NCI-H2029 (cell line): ENCODE measurements at regions not wholly inside any gene's neighbourhood (a gene's known extent, or its start where the extent isn't known, plus 50 kb on each side); places are given as distances from the start of the nearest gene placed in this dataset.
"Not testable (repeated sequence)": the region's sequence is repeated elsewhere in the genome, so short reads cannot be mapped to it uniquely, and the experiment has no call there.

Experiments used
- DNase-seq: peaks from one replicate; lab custom pipeline; 2025; lab: John Stamatoyannopoulos, UW

GRCh38 chr6:113047148-113047547 lies 700.0 kb downstream of the RFPL4B start:
- no peak for DNase-seq

DNA sequence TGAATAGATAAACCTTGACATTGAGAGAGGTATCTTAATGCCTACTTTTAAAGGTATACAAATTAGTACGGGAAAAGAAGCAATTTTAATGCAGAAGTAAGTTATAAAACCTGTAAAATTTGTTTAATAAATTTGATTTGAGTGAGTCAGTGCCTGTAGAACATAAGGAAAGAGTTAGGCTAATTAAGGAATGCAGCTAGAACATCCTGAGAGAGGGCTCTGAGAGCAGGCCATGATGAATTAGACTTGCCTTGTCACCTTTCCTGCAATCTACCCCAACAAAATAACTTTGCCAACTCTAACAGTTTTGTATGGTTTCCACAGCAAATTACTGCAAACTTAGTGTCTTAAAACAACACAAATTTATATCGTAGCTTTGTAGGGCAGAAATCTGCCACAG lies 700.8 kb downstream of the RFPL4B start:
- no peak for DNase-seq

- no peak for DNase-seq
These were observed 701.6 kb downstream of the RFPL4B start for GRCh38 chr6:113048741-113049140.

DNA sequence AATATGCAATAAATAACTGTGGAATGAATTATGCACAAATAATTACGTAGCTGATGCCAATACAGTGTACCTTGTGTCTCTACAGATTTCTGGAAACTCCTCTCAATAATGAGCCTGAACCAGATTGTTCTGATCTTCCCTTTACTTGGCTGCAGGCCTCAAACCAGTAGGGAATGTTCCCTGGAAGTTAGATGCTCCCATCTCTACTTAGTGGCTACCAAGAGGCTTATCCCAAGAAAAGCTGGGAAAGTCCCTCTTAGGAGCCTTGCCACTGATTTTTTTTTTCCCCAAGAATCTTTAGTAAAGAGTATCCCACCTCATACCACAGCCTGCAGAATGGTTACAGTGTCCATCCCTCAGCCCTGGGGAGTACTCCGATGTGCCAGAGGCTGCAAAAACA lies 702.1 kb downstream of the RFPL4B start:
- DNase-seq, result no peak

DNA sequence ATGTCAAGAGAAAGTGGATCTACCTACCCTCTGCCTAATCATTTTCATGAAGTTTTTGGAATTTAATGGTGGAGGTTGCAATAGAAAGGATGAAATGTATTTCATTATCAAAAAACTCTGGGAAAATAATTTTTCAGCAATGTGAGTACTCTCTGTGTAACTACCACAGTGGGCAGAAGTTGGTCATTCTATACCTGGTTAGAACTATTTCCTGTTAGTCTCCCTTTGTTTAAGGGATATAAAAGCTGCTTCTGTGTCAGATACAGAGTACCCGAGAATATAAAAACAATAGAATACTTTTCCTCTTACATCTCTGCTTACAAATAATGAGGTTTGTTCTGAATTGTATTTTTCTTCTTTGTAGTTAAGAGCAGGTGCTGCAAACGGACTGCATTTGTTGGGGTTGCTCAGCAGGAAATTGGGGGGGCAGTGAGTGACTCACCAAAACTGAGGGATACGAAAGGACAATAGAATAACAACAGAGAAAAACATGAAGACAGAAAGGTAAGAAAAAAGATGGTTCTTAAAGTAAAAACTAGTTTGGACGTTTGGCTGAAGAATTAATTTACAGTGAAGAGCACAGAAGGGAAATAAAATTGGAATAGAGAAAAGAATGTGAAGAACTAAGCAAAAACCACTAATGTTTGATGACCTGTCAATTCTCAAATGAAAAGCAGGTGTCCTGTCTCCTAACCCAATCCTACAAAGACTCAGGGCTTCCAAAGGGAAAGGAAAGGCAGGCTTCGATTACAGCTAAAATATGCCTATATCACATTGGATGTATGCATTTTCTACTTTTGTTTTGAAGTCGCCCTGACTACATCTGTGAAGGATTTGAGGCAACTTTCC lies 703.1 kb downstream of the RFPL4B start:
- no peak for DNase-seq

DNA sequence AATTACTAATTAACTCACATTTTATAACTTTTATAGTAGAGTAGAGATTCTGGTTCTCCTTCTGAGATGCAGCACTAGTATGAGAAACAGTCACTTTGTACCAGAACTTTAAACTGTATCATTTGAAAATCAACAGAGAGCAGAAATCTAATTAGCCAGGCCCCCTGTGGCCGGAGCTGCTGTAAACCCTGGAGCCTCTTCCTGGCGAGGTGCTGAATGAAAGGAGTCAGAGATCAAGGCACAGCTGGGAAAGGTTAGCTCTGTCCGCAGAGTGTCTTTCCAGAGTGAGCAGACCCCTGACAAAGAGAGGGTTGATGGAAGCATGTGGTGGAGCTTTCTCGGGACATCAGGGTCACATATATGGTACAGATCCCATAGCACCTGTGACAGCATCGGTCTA lies 703.8 kb downstream of the RFPL4B start:
- no peak for DNase-seq

DNA sequence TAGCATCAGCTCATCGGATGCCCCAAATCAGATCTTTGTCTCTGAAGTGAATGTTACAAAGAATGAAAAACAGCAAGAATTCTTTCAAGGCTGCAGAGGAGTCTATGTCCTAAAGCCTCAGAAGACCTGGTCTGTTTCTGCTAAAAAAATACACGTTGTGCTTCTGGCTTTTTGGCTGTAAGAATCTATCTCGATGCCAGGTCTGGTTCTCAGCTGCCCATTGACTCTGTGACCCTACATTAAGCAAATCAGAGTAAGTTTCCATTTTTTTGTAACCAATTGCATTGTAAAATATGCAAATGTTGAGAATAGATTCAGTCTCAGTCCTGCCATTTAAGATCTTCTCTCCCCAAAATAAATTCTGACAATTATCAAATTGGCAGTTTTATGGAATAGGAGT lies 705.4 kb downstream of the RFPL4B start:
- DNase-seq, result no peak

GRCh38 chr6:113055061-113055460 lies 707.9 kb downstream of the RFPL4B start:
- no peak for DNase-seq

GRCh38 chr6:113055998-113056397 lies 708.9 kb downstream of the RFPL4B start:
- DNase-seq, result no peak

GRCh38 chr6:113057567-113058053 lies 710.5 kb downstream of the RFPL4B start:
- DNase-seq, result no peak

DNA sequence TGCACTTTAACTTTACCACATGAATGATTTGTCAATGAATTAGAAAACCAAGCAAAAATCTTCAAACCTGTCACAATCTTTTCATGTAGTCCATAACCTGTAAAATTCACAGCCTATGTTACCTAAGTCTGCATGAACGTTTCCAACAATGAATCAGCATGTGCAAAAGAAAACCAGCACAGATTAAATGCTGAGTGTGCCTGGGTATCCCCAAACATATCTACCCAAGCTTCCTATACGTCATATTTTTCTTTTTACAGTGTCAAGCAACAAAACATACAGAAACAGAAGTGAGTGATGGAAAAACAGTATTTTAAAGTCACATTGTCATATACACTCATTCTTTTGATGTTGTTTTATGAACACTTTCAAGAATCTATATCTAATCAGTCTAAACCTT lies 713.5 kb downstream of the RFPL4B start:
- no peak for DNase-seq

DNA sequence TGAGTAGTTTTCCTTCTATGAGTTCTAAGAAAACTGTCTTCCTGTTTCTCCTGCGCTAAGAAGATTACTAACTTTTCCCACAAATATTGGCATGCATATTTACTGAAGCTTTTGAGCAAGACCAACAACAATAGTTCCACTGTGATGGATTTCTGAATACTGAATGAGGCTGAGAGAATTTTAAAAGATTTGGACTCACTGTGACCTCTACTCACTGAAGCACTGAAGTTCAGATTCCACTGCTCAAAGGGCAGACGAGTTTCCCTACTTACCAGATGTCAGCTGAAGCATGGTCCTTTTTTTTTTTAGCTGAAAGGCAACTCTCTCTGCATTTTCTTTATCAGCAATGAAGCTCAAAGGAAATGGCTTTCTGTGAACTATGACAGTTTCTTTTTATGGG lies 718.5 kb downstream of the RFPL4B start:
- no peak for DNase-seq

GRCh38 chr6:113067612-113068275 lies 720.6 kb downstream of the RFPL4B start:
- DNase-seq, result no peak

- DNase-seq, result no peak
These were observed 721.4 kb downstream of the RFPL4B start for GRCh38 chr6:113068570-113068969.

DNA sequence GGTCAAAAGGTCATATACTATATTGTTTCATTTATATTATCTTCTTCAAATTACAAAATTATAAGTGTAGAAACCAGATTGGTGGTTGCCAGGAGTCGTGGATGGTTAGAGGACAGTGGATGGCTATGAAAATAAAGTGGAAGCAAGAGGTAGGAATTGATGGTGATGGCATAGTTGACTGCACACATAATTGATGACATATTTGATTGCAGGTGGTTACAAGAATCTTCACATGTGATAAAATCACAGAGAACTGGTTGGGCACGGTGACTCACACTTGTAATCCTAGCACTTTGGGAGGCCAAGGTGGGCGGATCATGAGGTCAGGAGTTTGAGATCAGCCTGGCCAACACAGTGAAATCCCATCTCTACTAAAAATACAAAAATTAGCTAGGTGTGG lies 723.6 kb downstream of the RFPL4B start:
- not testable (repeated sequence) for DNase-seq

DNA sequence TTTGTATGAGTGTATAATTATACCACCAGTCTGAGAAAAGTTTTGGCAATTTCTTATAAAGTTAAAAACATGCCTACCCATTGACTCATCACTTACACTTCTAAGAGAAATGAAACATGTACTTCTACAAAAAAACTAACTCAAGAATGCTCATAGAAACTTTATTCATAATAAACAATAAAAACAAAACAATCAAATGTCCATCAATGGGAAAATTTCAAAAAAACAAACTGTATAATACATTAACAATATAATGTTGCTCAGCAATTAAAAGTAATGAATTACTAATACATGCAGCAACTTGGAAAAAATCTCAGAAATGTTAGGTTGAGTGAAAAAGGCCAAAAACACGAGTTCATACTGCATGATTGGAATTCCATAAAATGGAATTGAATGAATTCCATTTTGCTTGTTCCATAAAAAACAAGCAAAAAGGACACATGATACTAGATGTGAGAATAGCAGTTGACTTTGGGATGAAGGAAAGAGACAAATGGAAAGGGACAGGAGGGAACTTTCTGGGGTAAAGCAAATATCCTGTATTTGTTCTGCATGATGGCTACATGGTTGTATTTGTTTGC lies 726.6 kb downstream of the RFPL4B start:
- no peak for DNase-seq

DNA sequence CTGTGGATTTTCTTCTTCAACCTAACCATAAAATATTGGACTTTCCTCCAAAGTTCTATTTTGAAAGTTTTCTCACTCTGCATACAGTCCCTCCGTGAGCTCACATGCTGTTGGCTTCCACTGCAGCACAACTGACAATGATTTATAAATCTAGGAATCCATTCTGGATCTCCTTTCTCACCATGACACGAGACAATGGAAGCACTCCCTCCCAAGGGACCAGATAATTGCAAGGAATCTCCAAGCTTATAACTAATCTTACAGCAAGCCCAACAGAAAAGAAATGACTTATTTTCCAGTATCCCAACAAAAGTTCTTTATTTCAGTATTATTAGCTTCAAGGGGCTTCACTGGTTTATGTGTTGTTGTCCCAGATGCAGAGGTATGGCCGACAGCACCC lies 729.0 kb downstream of the RFPL4B start:
- DNase-seq, result no peak

- DNase-seq, result no peak
These were observed 729.7 kb downstream of the RFPL4B start for GRCh38 chr6:113076816-113077215.

DNA sequence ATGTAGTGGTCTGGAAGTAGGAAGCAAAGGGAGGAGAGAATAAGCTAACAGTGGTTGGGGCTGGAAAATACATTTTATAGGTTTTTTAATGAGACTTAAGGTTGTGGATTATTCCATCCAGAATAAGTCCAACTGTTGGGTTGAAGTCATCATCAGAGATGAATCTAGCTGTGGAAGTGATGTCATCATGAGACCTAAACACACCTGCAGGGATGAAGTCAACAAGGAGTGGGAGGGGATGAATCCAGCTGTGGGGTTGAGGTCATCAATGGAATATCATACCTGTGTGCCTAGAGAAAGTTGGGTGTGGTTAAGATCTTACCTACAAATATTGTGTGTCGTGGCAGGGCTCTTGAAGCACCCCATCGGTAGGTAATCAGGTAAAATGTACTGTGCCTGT lies 730.7 kb downstream of the RFPL4B start:
- no peak for DNase-seq

DNA sequence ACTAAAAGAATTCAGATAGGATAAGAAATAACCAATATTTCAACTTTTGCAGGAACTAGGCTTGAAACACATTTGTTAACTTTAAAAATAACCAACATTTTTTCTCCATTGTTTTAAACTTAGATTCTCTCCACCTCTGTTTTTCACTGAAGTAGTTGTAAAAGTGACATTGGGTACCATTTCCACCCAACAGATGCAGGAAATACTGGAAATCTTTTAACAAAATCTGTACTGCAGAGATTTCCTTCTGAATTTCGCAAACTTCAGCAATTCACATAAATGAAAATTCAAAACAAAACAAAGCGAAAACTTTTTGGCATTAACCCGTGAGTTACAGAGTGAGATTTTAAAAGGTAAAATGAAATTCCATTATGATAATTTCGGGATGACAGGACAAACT lies 731.7 kb downstream of the RFPL4B start:
- no peak for DNase-seq

- DNase-seq, result no peak
These were observed 735.6 kb downstream of the RFPL4B start for GRCh38 chr6:113082745-113083144.

DNA sequence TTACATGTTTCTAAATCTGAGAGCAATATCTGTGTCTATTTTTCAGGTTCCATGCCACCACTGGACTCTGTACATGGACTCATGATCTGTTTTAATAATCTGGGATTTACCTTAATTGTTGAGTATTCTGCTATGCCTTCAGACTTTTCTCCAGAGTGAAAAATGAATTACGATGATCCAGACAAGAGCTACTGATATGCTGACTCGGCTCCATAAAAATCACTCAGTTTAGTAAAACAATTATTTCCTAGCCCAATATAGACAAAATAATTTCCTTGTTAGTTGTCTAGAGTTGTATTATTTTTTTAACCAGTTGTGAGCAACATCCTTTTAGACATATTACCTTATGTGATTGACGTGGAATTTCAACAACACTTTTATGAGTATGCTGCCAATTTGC lies 736.8 kb downstream of the RFPL4B start:
- no peak for DNase-seq

GRCh38 chr6:113089056-113089455 lies 741.9 kb downstream of the RFPL4B start:
- DNase-seq, result no peak
